HG03442 (cell line): ENCODE measurements at regions not wholly inside any gene's neighbourhood (a gene's known extent, or its start where the extent isn't known, plus 50 kb on each side); places are given as distances from the start of the nearest gene placed in this dataset.

Source experiments
- ATAC-seq: cut with Tn5 transposase; IDR thresholded peaks from one replicate; pipeline ENCODE4 v1.9.1; 2021; ENCODE audit warnings: mild to moderate bottlenecking, moderate library complexity; ENCODE audit not compliant: unreplicated experiment

DNA sequence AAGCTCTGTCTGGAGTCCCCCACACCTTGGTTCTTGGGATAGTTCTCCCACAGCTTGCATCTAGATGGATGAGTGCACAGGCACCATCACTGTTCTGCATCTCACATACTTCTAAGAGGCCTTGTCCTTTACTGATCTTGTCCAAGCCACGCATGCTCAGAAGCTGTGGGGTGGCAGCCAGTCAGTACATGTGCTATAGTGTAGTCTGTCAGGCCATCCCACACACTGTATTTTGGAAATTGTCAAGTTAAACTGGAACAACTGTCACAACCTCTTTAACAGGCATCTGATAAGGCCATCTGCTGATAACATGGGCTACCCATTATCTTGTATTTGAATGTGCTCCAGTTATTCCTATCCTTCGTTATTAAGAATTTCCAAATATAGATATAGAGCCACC lies 296.5 kb upstream of the AZI2 start:
- no peak for ATAC-seq

DNA sequence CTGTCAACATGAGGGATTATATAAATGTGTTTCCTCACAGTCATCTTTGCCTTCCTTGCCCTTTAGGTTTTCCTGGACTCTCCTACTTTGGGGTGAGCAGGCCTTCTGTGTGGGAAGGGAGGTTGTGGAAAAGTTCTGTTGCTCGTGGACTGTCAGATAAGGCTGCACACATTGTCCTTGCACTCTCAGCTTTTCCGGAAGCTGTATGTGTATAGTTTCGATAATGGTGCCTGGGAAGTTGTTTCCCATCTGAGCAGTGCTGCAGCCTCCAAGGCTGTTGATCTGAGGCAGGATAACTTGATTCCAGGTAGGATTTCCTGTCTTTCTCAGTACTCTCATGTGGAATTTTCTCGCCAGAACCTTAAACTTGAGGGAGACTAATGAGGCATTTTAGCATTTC lies 297.8 kb upstream of the AZI2 start:
- no peak for ATAC-seq

GRCh38 chr3:28649266-28649665 lies 300.6 kb upstream of the AZI2 start:
- ATAC-seq = peak; percentile 59

DNA sequence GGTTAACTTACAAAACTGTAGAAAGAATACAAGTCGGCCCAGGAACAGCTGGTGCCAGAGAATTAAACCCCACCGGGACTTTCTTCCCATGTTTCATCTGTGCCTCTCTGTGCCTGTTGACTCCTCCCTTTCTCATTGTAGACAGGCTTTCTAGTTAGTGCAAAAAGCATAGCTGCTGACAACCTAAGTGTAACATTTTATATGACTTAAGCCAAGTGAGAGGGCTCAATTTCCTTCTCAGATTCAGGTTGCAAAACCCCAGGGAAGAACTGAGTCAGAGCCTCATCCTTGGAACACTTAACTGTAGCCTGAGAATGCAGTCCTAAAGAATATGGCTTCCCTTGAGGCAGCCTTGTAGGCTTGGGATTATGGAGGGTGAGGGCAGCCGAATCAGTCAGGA lies 302.5 kb upstream of the AZI2 start:
- no peak for ATAC-seq

GRCh38 chr3:28664123-28664522 lies 315.5 kb upstream of the AZI2 start:
- no peak for ATAC-seq

- ATAC-seq = peak; percentile 90
These were observed 319.3 kb upstream of the AZI2 start for GRCh38 chr3:28667646-28668621.

- ATAC-seq = no peak
These were observed 321.2 kb upstream of the AZI2 start for GRCh38 chr3:28669870-28670269.

DNA sequence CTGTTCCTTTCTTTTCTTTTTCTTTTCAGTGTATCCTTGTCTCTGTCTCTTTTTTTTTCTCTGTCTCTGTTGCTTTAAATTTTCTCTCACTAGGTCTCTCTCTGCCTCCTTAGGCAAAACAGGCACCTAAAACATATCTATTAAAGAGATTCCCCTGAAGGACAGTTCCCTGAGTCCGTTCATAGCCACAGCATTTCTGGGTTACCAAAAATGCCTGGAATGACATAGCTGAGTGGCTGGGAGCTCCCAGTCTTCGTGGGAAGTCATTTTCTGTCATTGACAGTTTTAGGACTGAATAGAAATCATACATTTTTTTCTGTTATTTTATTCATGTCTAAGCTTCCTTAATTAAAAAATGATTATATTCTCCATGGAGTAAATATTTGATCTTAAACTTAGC lies 323.8 kb upstream of the AZI2 start:
- no peak for ATAC-seq

DNA sequence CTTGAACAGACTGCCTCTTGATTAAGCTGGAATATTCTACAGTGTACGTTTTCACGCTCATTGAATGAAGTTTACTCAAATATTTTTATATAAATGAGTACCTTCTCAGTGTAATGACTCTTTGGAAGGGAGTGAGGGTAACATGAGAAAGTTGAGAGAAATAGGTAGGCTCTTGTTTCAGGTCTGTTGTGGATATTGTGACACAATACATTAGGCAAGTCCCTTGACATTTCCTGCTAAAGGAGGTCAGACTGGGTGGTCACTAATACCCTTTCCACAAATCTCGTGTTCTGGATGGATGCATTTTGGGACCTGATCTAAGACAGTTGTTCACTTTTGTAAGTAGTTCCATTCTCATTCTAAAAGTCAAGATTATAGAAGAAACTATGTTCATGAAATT lies 324.8 kb upstream of the AZI2 start:
- no peak for ATAC-seq

DNA sequence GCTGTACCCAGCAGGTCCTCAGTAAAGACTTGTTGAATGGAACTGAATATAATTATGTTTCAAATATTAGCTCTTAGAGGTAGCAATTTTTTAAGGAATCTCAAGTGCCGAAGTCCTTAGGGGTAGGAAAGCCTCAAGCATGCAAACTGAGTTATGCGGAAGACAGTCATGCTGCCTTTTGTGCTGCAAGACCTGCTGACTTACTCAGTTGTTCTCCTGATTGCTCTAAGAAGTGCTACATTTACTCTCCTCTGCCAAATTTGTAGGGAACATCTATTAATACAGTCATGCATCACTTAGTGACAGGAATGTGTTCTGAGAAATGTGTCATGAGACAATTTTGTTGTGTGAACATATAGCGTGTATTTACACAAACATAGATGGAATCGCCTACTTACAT lies 325.6 kb upstream of the AZI2 start:
- no peak for ATAC-seq

DNA sequence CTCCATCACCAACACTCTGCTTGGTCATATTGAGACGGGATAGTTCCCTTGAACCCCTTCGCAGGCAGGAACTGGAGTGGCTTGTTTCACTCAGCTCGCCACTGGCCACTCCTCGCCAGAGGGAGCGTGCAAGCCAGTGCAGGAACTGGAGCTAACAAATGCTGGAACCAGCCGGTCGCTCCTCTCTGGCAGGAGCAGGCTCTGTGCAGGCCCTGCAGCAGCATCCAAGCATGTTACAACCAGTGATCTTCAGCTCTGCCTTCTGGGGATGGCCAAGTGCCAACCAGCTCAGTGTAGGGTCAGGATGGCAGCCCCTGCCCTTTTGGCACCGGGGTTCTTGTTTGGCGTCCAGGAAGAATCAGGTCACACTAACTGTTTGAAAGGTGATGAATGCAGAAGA lies 329.0 kb upstream of the AZI2 start:
- ATAC-seq = no peak

- no peak for ATAC-seq
These were observed 329.5 kb upstream of the AZI2 start for GRCh38 chr3:28678086-28678485.

- no peak for ATAC-seq
These were observed 331.4 kb upstream of the AZI2 start for GRCh38 chr3:28680050-28680449.

DNA sequence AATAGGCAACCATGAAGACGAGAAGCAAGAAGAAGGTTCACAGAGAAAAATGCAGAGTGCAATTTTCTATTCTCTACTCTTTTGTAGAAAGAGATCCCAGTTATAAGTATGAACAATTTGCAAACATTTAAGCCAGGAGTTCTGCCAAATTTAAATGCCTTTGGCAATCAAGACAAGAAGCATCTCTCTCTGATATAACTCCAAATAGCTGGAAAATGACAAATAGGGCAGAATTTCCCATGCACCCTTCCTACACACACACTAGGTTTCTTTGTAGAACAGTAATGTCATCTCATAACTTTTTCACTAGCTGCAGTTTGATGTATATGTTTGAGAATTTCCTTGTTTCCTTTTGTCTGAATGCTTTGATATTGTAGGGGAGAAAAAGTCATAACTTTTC lies 333.5 kb upstream of the AZI2 start:
- no peak for ATAC-seq

- no peak for ATAC-seq
These were observed 341.6 kb upstream of the AZI2 start for GRCh38 chr3:28690176-28690575.

DNA sequence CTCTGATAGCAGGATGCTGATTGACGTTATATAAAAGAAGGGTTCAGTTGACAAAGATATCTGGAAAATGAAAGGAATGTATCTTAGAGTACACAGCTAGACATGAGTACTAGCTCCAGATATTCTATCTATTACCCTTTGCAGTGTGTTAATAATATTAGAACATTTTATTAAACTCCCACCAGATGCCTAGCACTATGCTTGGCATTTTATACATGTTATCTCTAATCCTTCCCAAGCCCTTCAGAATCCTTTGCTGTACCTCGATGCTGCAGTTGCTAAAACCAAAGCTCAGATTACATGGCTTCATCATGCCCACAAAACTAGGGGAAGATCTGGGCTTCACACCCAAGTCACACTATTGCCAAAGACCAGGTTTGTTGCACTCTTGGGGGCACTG lies 350.1 kb upstream of the AZI2 start:
- no peak for ATAC-seq

DNA sequence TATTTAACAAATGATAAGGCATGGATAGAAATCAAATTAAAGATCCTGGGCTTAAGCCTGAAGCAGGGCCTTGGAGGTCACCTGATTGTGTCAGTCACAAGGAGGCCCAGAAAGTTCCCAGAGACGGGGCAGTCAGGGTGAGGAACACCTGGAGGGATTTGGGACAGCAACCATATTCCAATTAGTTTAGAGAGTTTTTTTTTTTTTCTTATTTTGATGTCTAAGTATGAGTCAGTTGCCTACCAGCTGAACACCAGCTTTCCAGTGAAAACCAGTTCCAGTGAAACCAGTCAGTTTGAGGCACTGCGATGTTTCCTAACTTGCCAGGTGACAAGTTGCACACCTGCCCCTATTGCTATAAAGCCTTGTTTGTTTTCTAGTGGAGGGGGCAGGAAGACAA lies 350.7 kb upstream of the AZI2 start:
- no peak for ATAC-seq

GRCh38 chr3:28700728-28701127 lies 352.1 kb upstream of the AZI2 start:
- peak; percentile 47 for ATAC-seq

- ATAC-seq = no peak
These were observed 355.2 kb upstream of the AZI2 start for GRCh38 chr3:28703843-28704242.

- no peak for ATAC-seq
These were observed 362.7 kb upstream of the AZI2 start for GRCh38 chr3:28711293-28711692.

- no peak for ATAC-seq
These were observed 368.3 kb upstream of the AZI2 start for GRCh38 chr3:28716939-28717338.

DNA sequence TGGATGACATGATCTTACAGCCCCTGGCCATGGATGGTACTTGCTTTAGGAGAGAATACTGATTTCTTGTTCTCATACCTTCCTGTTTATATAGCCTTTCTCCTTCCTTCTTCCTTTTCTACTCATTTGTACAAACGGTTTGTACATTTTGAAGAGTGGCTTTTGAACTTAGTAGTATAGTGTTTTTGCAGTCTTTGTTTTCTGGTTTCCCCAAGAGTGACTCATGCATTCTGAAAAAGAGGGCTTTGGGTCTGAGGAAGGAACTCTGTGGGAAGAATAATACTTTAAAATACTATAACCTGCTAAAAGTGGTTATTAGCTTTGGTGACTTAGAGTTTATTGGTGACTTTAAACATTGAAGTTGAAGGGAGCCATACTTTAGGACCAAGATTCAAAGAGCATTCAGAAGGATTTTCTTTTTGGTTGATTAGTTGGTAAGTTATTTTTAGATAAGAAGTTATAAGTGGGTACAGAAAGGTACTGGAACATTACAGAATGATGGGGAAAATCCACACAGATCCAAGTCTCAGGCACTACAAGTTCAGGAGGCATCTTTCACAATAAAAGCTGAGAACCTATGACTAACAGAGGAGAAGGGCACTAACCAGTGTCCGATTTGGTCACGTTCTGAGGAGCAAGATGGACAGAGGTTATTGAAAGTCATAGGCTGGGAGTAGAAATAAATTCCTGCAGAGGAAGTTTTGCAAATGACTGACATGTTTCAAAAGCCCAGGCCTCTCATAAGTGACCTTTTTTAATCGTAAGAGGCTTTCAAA lies 369.6 kb upstream of the AZI2 start:
- ATAC-seq = no peak
